SKM-1 (cell line): ENCODE measurements at regions not wholly inside any gene's neighbourhood (a gene's known extent, or its start where the extent isn't known, plus 50 kb on each side); places are given as distances from the start of the nearest gene placed in this dataset.
A peak's percentile ranks its signal among the peaks of the same experiment; 100 is the strongest.

ENCODE experiments used
- DNase-seq: peaks from one replicate; lab custom pipeline; 2025; ENCODE audit not compliant: unreplicated experiment; lab: John Stamatoyannopoulos, UW

DNA sequence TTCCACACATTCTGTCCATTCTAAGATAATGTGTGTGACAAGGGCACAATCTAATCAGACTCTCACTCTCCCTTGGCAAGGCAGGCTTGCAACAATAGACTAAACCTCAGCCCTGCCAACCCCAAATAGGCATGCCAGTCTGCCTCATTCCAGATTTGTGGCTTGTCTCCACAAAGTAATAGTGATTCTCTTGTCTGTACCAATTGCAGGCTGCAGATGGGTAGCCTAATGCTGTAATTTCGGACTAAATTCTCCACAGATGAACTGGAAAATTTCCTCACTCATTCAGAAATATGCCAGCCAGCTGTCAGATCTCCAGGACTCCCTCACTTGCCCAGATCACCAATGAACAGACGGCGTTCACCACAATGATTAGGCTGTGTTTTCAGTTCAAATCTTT is 413.6 kb downstream of the ELAVL2 start:
- no peak for DNase-seq

DNA sequence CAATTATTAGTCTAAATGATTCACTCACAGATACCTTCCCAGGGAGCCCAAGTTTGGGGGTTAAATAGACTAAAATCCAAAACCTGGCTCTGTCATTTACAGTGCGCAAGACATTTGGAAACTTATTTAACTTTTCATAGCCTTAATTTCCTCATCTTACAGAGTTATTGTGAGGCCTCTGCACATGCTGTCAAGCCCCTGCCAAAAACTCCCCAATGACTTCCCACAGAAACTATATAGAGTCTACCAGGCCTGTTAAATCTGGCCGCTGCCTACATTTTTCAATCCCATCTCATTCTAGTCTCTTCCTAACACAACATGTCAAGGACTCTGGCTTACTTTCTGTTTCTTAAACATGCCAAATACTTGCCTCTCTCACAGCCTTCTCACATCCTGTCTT is 412.5 kb downstream of the ELAVL2 start:
- no peak for DNase-seq

DNA sequence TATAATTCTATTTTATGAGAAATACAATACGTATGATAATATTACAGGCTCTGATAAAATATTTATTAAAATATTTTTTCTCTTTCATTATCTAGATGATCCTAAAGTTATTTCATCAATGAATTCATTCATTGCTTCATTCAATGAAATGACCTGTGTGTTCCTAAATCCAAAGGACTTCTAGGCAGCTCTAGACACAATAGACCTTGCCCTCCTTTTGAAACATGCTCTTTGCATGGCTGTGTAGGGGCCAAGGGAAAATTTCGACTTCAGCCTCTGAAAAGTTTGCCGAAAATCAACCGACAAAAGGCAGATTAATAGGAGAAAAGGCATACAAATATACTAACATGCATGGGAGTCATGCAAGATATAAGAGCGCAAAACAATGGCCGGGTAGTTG is 402.0 kb downstream of the ELAVL2 start:
- no peak for DNase-seq

DNA sequence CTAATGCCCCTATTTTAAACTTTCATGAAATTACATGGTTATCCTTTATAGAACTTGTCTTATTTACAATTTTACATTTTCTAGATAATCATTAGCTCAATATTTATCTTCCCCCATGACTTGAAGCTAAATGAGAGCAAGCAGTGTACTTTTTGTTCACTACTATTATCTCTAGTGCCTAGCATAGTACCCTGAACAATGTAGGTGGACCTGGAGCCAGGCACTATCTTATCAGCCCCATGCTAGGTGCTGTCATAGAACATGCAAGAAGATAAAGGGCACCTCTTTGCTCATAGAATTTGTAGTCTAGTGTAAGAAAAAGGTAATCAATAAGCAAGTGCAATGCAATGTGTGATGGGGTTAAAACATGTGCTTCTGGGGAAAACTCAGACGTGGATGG is 399.9 kb downstream of the ELAVL2 start:
- no peak for DNase-seq

DNA sequence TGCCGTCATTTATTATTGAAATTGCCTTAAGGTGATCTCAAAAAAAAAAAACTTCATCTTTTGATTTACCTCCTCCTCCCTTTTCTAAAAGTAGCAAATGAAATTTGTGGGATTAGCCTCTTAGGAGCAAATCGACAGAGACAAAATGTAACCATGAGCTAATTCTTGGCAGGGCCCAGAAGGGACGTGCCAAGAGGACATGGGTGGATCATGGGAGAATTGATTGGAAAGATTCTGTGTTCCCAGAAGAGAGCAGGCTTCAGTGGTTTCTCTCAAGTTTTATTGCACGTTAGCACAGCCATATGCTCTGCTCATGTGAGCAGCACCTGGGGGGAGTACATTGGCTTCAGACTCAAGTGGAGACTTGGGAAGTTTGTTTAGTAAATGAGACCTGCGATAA is 394.6 kb downstream of the ELAVL2 start:
- DNase-seq: no peak

DNA sequence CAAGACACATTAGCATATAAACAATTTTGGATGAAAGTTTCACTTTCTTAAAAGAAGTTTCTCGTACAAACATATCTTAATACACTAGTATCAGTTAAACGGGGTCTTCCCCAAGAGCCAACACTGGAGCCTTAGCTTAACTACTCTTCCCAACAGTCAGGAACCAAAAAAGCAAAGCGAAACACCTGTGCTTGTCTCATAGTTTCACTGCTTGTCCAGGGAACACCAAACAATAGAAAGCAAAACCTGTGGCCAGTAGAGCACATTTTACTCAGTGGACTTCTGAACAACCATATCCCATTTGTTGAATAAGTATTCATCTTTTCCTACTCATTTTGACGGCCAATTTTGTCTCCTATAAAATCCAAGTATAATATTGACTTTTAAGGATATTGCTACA is 391.4 kb downstream of the ELAVL2 start:
- DNase-seq: no peak

DNA sequence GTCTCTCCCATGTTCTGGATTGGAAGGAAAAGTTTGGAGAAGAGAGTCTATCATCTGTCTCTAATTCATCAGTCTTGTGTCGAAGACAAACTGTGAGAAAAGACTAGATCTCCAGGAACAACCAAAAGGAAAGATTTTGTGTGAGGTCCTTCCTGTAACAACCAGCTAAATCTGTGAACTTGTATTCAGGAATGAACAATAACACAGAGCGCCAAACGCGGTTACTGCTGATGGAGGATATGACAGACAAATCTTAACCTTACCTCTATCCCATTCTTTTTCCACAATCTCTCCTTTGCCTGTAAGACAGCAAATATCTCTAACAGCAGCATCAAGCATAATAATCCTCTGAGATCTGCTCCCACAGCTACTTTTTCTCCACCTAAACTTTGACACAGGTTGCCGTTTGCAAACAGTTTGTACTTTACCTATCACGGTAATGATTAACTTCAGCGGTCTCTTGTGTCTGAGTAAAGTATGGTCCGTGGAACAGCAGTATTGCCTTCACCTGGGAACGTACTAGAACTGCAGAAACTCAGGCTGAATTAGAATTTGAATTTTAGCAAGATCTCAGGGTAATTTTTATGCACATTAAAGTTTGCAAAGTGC is 387.6 kb downstream of the ELAVL2 start:
- DNase-seq: no peak

DNA sequence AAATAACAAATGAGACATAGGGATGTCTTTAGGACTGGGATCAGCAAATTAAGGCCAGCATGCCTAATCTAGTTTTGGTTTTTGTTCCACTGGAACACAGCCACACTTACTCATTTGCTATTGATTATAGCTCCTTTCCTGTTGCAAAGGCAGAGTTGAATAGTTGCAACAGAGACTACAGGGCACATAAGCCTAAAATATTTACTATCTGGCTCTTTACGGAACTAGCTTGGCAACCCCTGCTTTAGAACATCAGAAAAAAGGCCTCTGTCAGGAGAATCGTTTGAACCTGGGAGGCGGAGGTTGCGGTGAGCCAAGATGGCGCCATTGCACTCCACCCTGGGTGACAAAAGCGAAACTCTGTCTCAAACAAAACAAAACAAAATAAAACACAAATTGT is 384.8 kb downstream of the ELAVL2 start:
- DNase-seq: no peak

DNA sequence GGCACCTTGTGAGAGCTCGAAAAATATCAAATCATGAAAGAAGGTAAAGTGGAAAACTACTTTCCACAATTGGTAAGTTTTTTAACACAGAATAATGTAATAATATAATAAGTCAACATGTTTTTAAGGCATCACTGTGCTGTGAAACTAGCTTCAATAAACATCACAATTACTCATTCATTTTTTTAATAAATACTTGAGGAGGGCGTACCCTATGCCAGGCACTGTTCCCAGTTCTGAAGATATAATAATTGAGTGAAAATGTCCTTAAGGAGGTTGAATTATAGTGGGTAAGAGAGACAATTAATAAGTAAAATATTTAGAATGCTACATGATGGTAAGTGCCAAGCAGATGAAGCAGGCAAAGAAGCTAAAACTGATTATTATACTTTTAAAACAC is 381.4 kb downstream of the ELAVL2 start:
- DNase-seq: no peak

DNA sequence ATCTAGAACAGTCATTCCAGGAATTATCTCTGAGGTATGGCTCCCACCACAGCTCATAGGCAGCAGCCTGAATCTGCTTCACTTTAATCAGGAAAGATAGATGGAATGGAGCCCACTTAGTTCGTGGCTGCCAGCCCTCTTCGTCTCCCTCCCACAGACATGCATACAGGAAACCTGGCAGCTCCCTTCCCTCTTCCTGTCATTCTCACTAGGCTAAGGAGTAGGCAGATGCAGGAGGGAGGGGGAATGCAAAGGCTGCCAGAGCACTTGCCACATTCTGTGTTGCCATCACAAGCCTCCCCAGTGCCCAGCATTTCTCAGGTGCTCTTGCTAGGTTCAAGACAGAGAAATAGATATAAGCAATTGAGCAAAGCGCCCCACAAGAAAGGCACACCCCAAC is 378.9 kb downstream of the ELAVL2 start:
- no peak for DNase-seq

DNA sequence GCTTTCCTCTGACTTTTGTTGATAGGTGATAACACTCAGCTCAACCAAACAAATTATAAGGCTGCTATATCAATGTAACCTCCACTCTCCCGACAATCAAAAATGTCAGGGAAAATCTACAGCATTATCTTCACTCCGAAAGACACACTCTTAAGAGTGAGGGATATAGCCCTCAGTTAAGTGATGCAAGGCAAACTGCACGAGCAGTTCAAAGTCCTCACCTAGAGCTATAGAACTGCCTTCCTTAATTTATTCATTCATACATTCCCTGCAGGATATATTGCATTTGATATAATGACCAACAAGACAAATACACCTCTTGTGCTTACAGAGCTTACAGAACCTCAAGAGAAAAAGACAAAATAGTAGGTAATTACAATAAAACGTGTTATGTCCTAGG is 378.1 kb downstream of the ELAVL2 start:
- DNase-seq: no peak

DNA sequence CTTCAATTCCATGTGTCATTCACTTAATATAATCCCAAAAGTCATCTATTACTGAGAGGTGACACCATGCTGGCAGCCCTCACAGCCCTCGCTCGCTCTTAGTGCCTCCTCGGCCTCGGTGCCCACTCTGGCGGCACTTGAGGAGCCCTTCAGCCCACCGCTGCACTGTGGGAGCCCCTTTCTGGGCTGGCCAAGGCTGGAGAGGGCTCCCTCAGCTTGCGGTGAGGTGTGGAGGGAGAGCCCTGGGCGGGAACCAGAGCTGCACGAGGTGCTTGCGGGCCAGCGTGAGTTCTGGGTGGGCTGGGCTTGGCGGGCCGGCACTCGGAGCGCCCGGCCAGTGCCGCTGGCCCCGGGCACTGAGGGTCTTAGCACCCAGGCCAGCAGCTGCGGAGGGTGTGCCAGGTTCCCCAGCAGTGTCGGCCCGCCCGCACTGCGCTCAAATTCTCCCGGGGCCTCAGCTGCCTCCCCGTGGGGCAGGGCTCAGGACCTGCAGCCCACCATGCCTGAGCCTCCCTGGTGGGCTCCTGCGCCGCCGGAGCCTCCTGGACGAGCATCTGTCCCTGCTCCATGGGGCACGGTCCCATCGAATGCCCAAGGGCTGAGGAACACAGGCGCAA is 374.1 kb downstream of the ELAVL2 start:
- DNase-seq: no peak

DNA sequence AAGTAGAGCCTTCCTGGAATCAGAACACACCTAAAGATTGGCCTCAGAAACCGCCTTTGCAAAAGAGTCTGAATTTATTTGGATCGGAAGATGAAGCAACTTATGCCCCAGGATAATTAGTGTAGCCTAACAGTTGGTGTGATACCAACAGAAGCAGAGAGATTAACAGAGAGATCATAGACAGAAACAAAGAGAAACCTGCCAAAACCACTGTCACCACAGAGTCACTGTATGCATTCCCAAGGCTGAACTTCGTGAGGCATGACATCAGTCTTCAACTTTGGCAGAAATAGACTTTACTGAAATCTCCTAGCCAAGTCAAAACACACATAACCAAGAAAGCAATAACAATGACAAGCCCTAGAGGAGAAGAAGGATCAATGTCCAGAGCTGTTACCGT is 361.8 kb downstream of the ELAVL2 start:
- DNase-seq: no peak

DNA sequence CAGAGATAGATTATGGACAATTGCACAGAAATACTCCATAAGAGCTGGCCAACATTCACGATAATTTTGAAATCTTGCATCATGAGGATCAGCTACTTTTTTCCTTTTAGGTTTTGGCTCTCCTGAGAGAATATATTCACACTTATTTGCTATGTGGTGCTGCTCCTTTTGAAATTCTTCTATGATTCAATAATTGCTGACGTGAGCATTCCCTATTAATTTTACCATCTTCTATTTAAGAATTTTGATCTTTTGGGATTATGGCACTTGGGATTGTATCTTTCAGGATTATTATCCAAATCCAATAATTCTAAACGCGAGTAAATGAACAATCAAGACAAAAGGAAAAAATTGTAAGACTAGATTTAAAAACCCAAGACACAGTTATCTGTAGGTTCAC is 358.8 kb downstream of the ELAVL2 start:
- DNase-seq: no peak

DNA sequence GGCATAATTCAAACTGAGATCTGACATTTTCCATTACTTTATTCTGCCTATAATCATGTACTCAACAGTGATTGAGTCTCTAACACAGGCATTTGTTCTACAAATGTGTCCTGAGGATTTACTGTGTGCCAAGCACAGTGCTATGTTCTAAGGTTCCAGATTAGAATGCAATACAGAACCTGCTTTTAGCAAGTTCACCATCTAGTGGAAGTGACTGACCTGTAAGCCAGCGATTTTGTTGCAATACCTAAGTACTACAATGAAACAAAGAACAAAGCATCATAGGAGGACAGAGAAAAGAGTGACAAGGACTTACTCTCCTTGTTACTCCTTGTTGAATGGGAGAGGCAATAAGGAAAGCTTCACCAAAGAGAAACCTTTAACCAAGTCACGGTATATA is 348.1 kb downstream of the ELAVL2 start:
- DNase-seq: no peak

DNA sequence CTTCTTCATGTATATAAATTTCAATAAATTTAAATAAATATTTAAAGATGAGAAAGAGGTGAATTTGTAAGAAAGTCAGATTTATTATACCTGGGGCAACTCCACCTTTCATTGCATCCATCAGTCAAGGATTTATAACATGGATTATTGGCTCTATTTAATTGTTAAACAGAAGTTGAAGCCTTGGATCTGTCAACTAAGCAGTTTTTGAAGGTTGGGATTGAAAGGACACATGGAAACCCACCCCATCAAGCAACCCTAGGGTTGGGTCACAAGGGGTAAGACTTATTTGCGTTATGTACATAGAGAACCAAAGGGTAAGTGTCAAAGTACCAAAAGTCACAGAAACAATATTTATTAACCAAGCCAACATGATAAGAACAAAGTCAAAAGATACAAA is 342.5 kb downstream of the ELAVL2 start:
- no peak for DNase-seq

DNA sequence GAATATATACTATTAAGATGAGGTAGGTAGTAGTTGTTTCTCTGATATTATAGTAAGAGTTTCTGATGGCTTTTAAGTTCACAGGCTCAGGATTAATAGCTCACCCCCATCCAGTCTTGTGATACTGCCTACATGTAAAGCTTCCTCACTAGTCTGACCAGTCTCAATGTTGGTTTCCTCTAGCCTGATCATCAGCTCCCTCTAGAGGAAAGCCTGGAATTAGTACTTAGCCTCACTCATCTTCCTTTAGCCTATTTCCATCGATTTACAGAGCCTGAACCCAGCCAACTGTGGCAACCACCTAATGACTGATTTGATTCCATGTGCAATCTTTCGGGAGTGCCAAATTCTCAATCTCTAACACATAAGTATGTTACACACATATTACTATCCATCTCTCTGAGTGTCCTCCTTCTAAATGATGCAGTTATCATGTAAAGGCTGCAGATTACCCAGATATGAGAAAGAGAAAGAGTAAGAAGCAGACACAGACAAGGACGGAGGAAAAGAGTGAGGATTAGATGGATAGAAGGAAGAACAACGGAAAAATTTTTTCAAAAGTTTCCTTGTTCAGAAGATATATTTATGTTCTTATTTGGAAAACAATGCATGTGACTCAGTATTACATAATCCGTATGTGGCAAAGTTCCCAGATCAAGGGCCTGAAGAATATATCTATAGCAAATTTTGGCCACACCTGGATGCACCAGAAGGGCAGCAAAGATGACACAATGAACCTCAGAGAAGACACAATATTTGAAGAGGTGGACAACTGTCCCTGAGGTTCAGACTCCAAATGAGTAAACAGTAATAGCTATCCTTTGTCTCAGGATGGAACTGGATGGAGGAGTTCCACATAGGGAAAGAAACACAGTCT is 333.7 kb downstream of the ELAVL2 start:
- peak; percentile 41 for DNase-seq

DNA sequence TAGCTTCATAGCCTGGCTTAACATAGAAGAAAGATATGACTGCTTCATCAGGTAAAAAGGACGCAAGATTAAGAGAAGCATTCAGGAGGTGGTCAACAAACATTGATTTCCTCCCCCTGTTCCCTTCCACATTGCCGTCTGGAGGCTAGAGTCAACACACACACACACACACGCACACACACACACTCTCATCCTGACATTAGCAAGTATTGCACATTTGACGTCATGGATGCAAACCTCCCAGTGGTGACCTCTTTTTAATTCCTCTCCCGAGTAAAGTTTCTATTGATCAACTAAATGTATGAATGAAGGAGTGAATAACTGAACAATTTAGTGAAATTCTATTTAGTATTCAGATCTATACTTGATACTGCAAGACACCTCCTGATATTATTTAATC is 332.8 kb downstream of the ELAVL2 start:
- no peak for DNase-seq

DNA sequence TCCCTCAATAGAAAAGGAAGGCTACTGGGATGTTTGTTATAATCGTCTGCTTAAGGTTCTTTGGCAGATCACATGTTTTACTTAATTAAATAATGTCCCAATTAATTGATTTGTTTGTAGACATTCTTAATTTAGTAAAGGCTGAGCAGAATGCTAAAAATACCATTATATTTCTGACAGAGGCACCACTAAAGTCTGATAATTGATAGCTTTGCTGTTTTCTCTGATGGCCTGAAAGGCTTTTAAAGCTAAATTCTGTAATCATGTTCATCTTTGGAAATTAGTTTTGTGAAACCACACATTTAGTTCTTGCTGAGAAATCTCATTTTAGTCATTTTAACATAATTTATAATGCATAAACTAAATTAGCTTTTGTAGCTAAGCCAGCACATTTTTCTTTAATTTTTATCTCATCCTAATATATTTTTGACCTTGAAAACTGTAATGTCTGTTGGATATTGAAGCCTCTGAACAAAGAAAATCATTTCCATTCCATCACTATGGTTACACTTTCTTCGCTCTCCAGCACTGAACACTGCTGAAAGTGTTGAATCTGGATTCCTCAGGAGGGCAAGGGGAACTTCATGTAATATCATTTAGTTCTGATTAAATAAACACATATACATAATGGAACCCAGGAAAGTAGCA is 329.4 kb downstream of the ELAVL2 start:
- DNase-seq: no peak

DNA sequence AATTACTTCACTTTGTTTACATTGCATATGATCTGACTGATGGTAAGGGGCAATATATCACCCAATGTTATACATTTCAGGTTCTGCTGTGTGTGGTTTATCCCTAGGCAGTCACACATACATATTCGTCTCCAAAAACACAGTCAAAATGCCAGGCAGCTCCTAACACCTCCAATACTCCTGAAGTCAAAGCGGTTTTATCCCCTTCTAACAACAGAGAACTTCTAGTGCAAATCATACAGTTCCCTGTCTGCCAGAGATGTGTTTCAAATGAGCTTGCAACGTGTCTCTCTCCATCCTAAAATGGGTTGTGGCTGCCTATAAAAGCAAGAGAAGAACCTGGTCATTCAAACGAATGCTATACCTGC is 328.9 kb downstream of the ELAVL2 start:
- no peak for DNase-seq

DNA sequence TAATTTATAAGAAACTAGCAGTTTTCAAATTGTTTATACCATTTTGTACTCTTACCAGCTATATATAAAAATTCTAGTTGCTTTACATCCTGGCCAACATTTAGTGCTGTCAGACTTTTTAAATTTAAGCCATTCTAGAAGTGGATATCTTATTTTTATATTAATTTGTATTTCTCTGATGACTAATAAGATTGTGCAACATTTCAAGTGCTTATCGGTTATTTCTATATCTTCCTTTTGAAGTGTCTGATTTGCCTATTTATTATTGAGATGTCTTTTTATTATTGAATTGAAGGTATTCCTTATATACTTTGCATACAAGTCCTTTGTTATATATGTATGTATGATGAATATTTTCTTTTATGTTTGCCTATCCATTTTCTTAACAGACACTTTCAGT is 324.0 kb downstream of the ELAVL2 start:
- no peak for DNase-seq

DNA sequence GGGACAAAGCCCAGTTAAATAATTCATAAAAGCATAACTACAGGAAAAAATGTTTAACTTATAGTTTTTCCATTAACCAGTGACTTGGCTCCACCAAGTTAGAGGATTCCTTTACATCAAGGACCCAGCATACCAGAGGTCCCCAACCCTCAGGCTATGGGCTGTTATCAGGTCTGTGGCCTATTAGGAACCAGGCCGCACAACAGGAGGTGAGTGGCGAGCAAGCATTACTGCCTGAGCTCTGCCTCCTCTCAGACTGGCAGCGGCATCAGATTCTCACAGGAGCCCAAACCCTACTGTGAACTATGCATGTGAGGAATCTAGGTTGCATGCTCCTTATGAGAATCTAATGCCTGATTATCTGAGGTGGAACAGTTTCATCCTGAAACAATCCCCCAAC is 303.1 kb downstream of the ELAVL2 start:
- DNase-seq: no peak
